HepG2 (cell line): ENCODE measurements at regions not wholly inside any gene's neighbourhood (a gene's known extent, or its start where the extent isn't known, plus 50 kb on each side); places are given as distances from the start of the nearest gene placed in this dataset.
"Not testable (repeated sequence)": the region's sequence is repeated elsewhere in the genome, so short reads cannot be mapped to it uniquely, and the experiment has no call there.

Experiments used
- AKAP8 ChIP-seq: sonication (generic); formaldehyde crosslinking; IDR thresholded peaks from 2 replicates; pipeline ENCODE4 v1.5.1; 2020; ENCODE audit warnings: mild to moderate bottlenecking, missing genetic modification reagents
- BHLHE40 ChIP-seq: IDR thresholded peaks from 2 replicates; pipeline ENCODE4 v1.6.1; 2011; ENCODE audit warnings: low read length, improper control_type of control experiment
- BRD4 ChIP-seq: sonication (generic); formaldehyde crosslinking; IDR thresholded peaks from 2 replicates; pipeline ENCODE4 v1.4.0; 2020; ENCODE audit warnings: missing genetic modification reagents
- EEA1 ChIP-seq: sonication (generic); formaldehyde crosslinking; IDR thresholded peaks from 2 replicates; pipeline ENCODE4 v1.5.1; 2020; ENCODE audit warnings: mild to moderate bottlenecking, missing genetic modification reagents, borderline replicate concordance
- ELK4 ChIP-seq: sonication (generic); formaldehyde crosslinking; IDR thresholded peaks from 2 replicates; pipeline ENCODE4 v1.9.0; 2021; ENCODE audit warnings: missing genetic modification reagents, borderline replicate concordance
- FOSL1 ChIP-seq: sonication (generic); formaldehyde crosslinking; IDR thresholded peaks from 2 replicates; pipeline ENCODE4 v1.9.0; 2021; ENCODE audit warnings: missing genetic modification reagents, borderline replicate concordance
- KLF13 ChIP-seq: sonication (generic); formaldehyde crosslinking; IDR thresholded peaks from 2 replicates; pipeline ENCODE4 v1.4.0; 2020; ENCODE audit warnings: mild to moderate bottlenecking, missing genetic modification reagents
- MED1 ChIP-seq: sonication (generic); formaldehyde crosslinking; IDR thresholded peaks from 2 replicates; pipeline ENCODE4 v1.4.0; 2020; ENCODE audit warnings: missing genetic modification reagents
- NFKB2 ChIP-seq: sonication (generic); formaldehyde crosslinking; IDR thresholded peaks from 2 replicates; pipeline ENCODE4 v1.4.0; 2020; ENCODE audit warnings: missing genetic modification reagents, borderline replicate concordance
- RFXAP ChIP-seq: sonication (generic); formaldehyde crosslinking; IDR thresholded peaks from 2 replicates; pipeline ENCODE4 v1.4.0; 2020; ENCODE audit warnings: missing genetic modification reagents, borderline replicate concordance
- SAP130 ChIP-seq: IDR thresholded peaks from 2 replicates; pipeline ENCODE4 v1.6.1; 2016; ENCODE audit warnings: low read depth
- SOX13 ChIP-seq, 3 experiments: fragments of 450-650 bp in 1 of 3; sonication (generic) in 1 of 3; formaldehyde crosslinking in 1 of 3; IDR thresholded peaks in 2 of 3; conservative IDR thresholded peaks in 1 of 3; 2 replicates each; pipeline versions ENCODE4 v1.5.0 to v1.6.1; 2016 to 2020; ENCODE audit warnings: antibody characterized with exemption in 1 of 3, mild to moderate bottlenecking in 1 of 3, missing compliant biosample characterization in 1 of 3, missing genetic modification reagents in 1 of 3, moderate library complexity in 1 of 3
- TGIF2 ChIP-seq: IDR thresholded peaks from 2 replicates; pipeline ENCODE4 v1.6.1; 2016; ENCODE audit warnings: control low read depth, missing compliant biosample characterization
- ZNF256 ChIP-seq: sonication (generic); formaldehyde crosslinking; conservative IDR thresholded peaks from 2 replicates; pipeline ENCODE4 v1.4.0; 2020; ENCODE audit warnings: missing genetic modification reagents
- ZNF274 ChIP-seq: sonication (generic); formaldehyde crosslinking; IDR thresholded peaks from 2 replicates; pipeline ENCODE4 v1.5.1; 2020; ENCODE audit warnings: mild to moderate bottlenecking, missing genetic modification reagents
- ZNF367 ChIP-seq: sonication (generic); formaldehyde crosslinking; IDR thresholded peaks from 2 replicates; pipeline ENCODE4 v1.4.0; 2020; ENCODE audit warnings: missing genetic modification reagents, borderline replicate concordance
- ZNF550 ChIP-seq: sonication (generic); formaldehyde crosslinking; IDR thresholded peaks from 2 replicates; pipeline ENCODE4 v1.4.0; 2020; ENCODE audit warnings: mild to moderate bottlenecking, missing genetic modification reagents, borderline replicate concordance
- ZNF678 ChIP-seq: sonication (generic); formaldehyde crosslinking; IDR thresholded peaks from 2 replicates; pipeline ENCODE4 v1.4.0; 2020; ENCODE audit warnings: mild to moderate bottlenecking, missing genetic modification reagents
- ZNF687 ChIP-seq: sonication (generic); formaldehyde crosslinking; IDR thresholded peaks from 2 replicates; pipeline ENCODE4 v1.5.1; 2020; ENCODE audit warnings: mild to moderate bottlenecking, missing genetic modification reagents, moderate library complexity
- ZNF773 ChIP-seq: sonication (generic); formaldehyde crosslinking; IDR thresholded peaks from 2 replicates; pipeline ENCODE4 v1.4.0; 2020; ENCODE audit warnings: missing genetic modification reagents, borderline replicate concordance
- ZNF800 ChIP-seq: sonication (generic); formaldehyde crosslinking; IDR thresholded peaks from 2 replicates; pipeline ENCODE4 v1.4.0; 2020; ENCODE audit warnings: missing genetic modification reagents

- peak; percentile 23; the same call in 1 of the 2 replicates for TF ChIP-seq BHLHE40
- peak; percentile 77; the same call in 1 of the 2 replicates for TF ChIP-seq ZNF550 (CRISPR knock-in tag)
- 0 out of 2 replicates have a peak, but pooled peaks have one; percentile 42 for TF ChIP-seq FOSL1
- peak; percentile 72; the same call in 1 of the 2 replicates for TF ChIP-seq NFKB2 (CRISPR knock-in tag)
- TF ChIP-seq KLF13 (CRISPR knock-in tag), result peak; percentile 63; the same call in 1 of the 2 replicates
- 0 out of 2 replicates have a peak, but pooled peaks have one; percentile 13 for TF ChIP-seq AKAP8 (CRISPR knock-in tag)
- TF ChIP-seq BRD4 (CRISPR knock-in tag), result 0 out of 2 replicates have a peak, but pooled peaks have one; percentile 37
- TF ChIP-seq ZNF678, result 0 out of 2 replicates have a peak, but pooled peaks have one; percentile 28
- TF ChIP-seq EEA1 (CRISPR knock-in tag), result peak; percentile 60; the same call in 1 of the 2 replicates
- 0 out of 2 replicates have a peak, but pooled peaks have one; percentile 48 for TF ChIP-seq ZNF800 (CRISPR knock-in tag)
- TF ChIP-seq RFXAP (CRISPR knock-in tag), result peak; percentile 56; the same call in 1 of the 2 replicates
- TF ChIP-seq ZNF274 (CRISPR knock-in tag), result peak; percentile 34
- TF ChIP-seq ZNF367 (CRISPR knock-in tag), result peak; percentile 77; the same call in 1 of the 2 replicates
- peak; percentile 94 for TF ChIP-seq SAP130
- TF ChIP-seq ELK4 (CRISPR knock-in tag), result 0 out of 2 replicates have a peak, but pooled peaks have one; percentile 64
- TF ChIP-seq TGIF2, result peak; percentile 40
- TF ChIP-seq ZNF256 (CRISPR knock-in tag), result 0 out of 2 replicates have a peak, but pooled peaks have one; percentile 49
- 0 out of 2 replicates have a peak, but pooled peaks have one; percentile 21 for TF ChIP-seq ZNF773 (CRISPR knock-in tag)
- peak; percentile 50 for TF ChIP-seq ZNF687 (CRISPR knock-in tag)
- TF ChIP-seq SOX13 (IDR thresholded peaks at IDR 0.05), result not testable (repeated sequence)
- TF ChIP-seq SOX13 (CRISPR knock-in tag; conservative IDR thresholded peaks at IDR 0.05 in 1 of 2, IDR thresholded peaks at IDR 0.05 in 1 of 2), result 0 out of 4 replicates have a peak, but pooled peaks of 1 of the 2 experiments have one; percentile 8
- peak; percentile 83 for TF ChIP-seq MED1 (CRISPR knock-in tag)
These were observed 87.8 kb upstream of the METTL9 start (continued) for GRCh38 chr16:21511315-21512210.
